Kidney tubule cell (primary cell): ENCODE measurements at regions not wholly inside any gene's neighbourhood (a gene's known extent, or its start where the extent isn't known, plus 50 kb on each side); places are given as distances from the start of the nearest gene placed in this dataset.
"Not testable (repeated sequence)": the region's sequence is repeated elsewhere in the genome, so short reads cannot be mapped to it uniquely, and the experiment has no call there.

Source experiments
- DNase-seq: peaks from one replicate; pipeline ENCODE4 v3.0.0-alpha.2; 2018; ENCODE audit warnings: low spot score

- no peak for DNase-seq
Measured at GRCh38 chr17:34015253-34015652, 239.8 kb upstream of the CCL2 start.

DNA sequence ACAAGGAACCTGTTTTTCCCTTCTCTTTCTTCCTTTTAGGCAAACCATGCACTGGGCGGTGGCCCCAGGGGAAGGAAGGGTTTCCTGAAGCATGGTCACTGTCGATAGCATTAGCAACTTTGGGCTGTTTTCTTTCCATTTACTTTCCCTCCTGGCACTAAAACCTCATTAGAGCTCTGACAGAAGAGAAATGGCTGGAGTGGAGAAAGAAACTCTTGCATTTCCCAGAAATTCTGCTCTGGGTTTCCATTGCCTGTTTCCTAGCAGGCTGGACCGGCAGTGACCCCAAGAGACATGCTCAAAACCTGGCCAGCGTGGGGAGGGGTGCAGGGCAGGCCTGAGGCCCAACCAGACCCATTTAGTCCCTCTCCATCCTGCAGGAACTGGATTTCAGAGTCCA, 230.7 kb upstream of the CCL2 start:
- DNase-seq, result no peak

GRCh38 chr17:34024806-34025551, 230.1 kb upstream of the CCL2 start:
- DNase-seq, result no peak

DNA sequence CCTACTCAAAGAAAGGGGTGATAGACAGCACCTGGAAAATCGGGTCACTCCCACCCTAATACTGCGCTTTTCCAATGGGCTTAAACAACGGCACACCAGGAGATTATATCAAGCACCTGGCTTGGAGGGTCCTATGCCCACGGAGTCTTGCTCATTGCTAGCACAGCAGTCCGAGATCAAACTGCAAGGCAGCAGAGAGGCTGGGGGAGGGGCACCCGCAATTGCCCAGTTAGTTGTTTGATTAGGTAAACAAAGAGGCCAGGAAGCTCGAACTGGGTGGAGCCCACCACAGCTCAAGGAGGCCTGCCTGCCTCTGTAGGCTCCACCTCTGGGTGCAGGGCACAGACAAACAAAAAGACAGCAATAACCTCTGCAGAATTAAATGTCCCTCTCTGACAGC, 224.5 kb upstream of the CCL2 start:
- DNase-seq, result not testable (repeated sequence)

GRCh38 chr17:34032305-34032704, 222.8 kb upstream of the CCL2 start:
- not testable (repeated sequence) for DNase-seq

- DNase-seq, result not testable (repeated sequence)
Measured at GRCh38 chr17:34038786-34039185, 216.3 kb upstream of the CCL2 start.

GRCh38 chr17:34039213-34039612, 215.9 kb upstream of the CCL2 start:
- DNase-seq, result not testable (repeated sequence)

GRCh38 chr17:34039759-34040555, 215.1 kb upstream of the CCL2 start:
- not testable (repeated sequence) for DNase-seq

GRCh38 chr17:34045990-34046389, 209.1 kb upstream of the CCL2 start:
- DNase-seq, result no peak

DNA sequence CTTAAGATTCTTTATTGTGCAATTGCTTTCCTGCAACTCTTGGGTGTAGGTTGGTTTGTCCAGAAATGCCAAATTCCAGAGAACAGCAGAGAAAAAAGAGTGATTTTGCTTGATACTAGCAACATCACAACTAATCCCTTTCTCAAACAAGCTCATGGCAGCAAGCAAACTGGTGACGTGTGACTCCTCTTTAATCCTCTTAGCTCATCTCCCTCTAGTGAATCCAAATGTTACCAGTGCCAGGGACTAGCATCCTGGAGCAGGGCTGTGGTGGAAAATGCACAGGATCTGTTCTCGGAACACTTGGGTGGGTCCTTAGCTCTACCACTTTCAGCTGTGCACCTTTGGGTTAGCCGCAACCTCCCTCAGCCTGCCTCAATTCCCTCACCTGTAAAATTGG, 204.0 kb upstream of the CCL2 start:
- no peak for DNase-seq

- no peak for DNase-seq
Measured at GRCh38 chr17:34054495-34054894, 200.6 kb upstream of the CCL2 start.

- no peak for DNase-seq
Measured at GRCh38 chr17:34055606-34056005, 199.5 kb upstream of the CCL2 start.

DNA sequence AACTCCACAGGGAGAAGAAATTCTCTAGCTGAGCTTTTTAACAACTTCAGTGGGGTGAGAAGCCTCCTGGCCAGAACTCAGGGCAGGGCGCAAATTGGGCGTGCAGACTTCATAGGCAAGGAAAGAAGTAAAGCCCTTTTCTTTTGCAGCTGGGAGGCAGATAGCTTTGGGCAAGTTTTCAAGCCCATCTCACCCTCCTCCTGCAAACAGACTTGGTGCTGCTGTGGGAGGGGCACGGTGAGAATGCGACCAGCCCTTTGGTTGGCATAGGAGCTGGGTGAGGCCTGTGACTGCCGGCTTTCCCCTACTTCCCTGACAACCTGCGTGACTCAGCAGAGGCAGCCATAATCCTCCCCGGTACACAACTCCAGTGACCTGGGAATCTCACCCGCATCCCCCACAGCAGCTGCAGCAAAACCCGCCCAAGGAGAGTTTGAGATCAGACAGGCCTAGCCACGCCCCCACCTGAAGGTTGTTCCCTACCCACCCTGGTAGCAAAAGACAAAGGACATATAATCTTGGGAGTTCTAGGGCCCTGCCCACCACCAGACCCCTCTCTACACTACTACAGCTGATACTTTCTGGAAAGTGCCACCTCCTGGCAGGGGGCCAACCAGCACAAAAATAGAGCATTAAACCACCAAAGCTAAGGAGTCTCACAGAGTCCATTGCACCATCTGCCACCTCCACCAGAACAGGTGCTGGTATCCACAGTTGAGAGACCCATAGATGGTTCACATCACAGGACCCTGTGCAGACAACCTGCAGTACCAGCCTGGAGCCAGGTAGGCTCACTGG, 195.5 kb upstream of the CCL2 start:
- DNase-seq, result no peak

- no peak for DNase-seq
Measured at GRCh38 chr17:34066528-34066927, 188.6 kb upstream of the CCL2 start.

DNA sequence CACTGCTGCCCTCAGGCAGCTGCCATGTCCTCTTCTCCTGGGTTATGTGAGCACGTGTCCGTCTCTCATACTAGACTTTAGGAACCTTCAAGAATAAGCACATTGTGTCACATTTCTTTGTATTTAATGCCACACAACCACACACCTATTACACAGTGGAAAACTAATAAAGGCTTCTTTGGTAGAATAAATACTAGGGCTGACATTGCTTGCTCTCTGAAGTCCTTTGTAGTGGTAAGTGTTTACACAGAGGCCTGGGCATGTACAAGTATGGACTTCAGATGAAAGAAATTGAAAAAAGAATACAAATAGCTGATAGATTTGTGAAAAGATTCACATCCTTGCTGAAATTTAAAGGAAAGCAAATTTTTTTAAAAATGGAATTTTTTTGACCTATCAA, 188.1 kb upstream of the CCL2 start:
- no peak for DNase-seq

GRCh38 chr17:34068571-34068970, 186.5 kb upstream of the CCL2 start:
- DNase-seq, result no peak

- DNase-seq, result no peak
Measured at GRCh38 chr17:34070712-34071111, 184.4 kb upstream of the CCL2 start.

DNA sequence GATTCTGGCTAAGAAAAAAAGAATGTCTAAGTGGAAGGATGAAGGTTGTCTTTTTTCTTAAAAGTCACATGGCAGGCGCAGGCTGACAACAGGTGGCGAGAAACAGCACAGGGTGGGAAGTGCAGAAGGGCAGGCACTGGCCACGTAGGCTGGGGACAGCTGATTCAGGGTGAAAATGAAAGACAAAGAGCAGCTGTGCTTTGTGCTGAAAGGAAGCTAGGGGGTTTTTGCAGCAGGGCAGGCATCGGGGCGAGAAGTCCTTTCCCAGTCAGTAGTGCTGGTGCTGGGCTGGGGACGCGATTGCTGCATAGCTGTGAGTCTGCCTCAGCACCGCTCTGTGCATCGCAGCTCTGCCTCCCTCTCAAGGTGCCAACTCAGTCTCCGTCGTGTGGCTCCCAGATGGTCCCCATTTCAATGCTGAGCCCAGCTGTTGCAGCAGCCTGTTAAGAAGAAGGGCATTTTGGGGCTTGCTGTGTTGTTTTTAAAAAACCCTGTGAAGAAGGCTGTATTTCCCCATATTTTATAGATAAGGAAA, 183.1 kb upstream of the CCL2 start:
- DNase-seq, result no peak

DNA sequence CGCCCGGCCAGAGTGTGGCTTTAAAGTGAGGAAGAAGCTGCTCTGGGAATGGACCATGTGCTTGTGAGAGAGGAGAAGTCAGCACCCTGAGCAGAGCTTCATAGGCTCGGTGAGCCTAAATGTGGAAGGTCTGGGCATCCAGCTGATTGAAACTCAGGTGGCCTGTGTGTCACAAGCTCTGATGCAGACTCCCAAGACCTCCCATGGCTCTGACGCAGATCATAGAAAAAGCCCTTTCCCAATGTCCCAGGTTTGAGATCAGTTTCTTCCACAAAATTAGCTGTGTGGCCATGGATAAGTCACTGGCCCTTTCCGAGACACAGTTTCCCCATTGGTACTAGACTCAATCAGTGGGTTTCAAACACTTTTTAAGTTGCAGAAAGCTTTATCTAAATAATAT, 180.0 kb upstream of the CCL2 start:
- DNase-seq, result no peak

DNA sequence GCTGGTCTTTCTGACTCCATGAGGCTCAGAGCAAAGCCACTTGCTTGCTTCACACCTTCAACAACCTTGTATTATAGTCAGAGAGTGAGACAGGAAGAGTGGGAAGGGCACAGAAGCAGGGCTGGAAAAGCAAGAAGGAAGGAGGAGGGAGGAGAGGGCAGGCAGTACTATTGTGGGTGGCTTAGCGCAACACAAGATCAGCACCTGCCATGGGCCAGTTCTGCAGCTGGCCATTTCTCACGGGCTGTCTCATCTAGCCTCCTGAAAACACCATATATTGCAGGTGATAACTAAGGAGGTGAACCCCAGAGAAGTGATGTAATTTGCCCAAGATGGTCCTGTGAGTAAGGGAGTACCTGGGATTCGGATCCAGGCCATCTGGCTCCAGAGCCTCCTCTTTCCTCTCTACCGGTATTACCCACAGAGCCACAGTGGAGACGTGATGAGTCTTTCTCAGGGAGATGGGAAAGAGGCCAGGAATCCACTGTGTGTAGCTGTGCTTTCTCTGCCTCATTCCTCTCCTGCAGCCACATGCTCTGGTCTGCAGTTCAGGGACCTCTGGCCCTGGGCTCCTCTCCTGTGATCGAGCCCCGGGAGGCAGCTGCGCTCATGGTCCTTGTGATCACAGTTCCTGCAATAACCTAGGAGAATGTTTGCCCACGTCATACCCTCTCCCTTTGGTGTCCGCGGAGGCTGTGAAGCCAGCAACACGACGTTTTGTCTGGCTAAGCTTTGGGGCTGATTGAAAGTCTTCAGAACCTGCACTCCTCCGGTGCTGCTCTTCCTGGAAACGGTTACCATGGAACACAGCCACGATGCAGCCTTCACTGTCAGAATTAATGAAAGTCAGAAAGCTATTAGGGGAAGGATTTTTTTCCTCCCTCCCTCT, 178.1 kb upstream of the CCL2 start:
- DNase-seq, result no peak

DNA sequence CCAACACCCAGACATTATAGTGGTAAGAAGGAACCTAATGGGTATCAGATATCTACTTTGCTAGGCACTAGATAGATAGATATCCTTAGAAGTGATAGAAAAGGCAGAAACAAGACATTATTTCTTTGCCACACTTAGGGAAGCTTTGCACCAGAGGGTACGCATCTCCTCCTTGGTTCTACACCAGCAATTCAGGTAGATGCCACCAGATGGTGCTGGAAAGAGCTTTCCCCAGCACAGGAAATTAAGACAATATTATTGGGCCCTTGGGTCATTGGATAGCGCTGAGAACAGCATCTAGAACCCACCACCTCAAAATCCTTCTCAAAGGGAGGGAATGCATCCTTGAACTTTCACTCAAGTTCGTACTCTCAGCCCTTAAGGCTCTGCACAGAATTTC, 173.8 kb upstream of the CCL2 start:
- DNase-seq, result peak; percentile 25
